ENCODE measurements at regions not wholly inside any gene's neighbourhood (a gene's known extent, or its start where the extent isn't known, plus 50 kb on each side); places are given as distances from the start of the nearest gene placed in this dataset.
"Not testable (repeated sequence)": the region's sequence is repeated elsewhere in the genome, so short reads cannot be mapped to it uniquely, and the experiment has no call there.

DNA sequence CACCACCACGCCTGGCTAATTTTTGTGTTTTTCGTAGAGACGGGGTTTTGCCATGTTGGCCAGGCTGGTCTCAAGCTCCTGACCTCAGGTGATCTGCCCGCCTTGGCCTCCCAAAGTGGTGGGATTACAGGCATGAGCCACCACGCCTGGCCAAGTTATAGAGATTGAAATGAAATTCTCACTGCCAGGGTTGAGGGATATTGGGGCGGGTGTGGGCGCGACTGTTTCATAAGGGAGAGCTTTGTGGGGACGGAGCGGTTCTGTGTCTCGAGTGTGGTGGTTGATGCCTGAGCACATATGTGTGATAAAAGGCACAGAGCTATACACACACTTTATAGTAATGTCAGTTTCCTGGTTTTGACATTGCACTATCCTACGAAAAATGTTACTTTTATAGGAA is 361.0 kb upstream of the HS6ST1 start:
- DNase-seq, result not testable (repeated sequence)

DNA sequence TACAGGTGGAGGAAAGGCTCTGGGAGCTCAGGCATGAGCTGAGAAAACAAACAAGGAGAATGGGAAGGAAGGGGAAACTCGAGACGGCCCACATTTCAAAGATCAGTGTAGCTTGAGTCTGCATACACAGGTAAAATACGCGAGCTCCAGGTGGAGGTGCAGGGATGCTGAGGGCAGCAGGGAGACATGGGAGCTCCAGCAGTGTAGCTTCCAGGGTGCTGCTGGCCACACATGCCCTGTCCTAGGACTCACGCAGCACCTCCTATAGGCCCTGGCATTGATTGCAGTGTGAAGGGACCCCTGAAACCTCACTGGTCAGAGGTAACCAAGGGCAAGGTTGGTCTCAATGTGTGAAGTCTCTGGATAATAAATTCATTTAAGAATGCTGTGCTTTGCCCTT is 362.8 kb upstream of the HS6ST1 start:
- DNase-seq, result no peak

DNA sequence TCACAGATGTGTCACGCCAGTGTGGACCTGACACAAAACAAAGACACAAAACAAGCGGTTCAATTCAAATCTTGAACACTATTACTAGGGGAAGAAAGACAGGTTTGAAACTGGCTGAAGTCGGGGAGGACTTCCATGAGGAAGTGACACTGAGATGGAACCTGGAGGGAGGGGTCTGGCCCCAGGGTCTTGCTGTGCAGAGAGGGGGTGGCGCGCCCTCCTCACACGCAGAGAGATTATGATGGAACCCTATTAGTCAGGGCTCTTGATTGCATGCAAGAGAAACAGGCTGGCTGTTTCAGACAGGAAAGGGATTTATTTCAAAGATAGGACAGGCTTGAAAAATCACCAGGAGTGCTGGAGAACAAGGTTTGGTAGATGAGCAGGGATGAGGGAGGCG is 363.6 kb upstream of the HS6ST1 start:
- DNase-seq, result no peak

DNA sequence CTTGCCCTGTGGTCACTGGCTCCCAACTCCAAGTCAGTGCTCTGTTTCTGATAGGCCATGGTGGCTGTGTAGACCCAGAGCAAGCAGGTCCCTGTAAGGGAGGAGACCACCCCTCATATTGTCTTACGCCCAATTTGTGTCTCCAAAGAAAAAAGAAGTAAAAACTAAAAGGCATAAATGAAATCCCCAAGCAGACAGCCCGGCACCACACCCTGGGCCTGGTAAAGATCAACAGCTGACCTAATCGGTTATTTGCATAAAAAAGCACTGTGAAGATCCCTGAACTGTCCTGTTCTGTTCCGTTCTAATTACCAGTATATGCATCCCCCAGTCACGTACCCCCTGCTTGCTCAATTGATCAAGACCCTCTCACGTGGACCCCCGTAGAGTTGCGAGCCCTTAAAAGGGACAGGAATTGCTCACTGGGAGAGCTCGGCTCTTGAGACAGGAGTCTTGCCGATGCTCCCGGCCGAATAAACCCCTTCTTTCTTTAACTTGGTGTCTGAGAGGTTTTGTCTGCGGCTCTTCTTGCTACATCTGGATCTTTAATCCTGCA is 364.1 kb upstream of the HS6ST1 start:
- DNase-seq, result no peak

DNA sequence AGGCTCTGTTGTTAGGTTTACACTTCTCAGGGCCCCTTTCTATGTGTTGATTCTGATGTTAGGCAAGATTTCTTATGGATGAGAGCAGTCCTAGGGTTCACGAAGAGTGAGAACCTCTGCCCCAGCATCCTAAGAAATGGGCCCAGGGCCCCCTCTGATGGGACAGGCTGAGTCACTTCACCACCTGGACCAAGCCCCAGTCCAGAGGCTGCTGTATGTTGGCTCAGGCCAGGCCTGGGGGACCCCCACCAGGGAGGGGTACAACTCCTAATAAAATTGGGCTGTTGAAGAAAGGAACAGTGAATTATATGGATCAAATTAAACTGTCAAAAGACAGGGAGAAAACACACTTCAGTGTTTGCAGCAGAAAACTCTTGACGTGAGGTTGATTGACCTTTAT is 365.9 kb upstream of the HS6ST1 start:
- no peak for DNase-seq

DNA sequence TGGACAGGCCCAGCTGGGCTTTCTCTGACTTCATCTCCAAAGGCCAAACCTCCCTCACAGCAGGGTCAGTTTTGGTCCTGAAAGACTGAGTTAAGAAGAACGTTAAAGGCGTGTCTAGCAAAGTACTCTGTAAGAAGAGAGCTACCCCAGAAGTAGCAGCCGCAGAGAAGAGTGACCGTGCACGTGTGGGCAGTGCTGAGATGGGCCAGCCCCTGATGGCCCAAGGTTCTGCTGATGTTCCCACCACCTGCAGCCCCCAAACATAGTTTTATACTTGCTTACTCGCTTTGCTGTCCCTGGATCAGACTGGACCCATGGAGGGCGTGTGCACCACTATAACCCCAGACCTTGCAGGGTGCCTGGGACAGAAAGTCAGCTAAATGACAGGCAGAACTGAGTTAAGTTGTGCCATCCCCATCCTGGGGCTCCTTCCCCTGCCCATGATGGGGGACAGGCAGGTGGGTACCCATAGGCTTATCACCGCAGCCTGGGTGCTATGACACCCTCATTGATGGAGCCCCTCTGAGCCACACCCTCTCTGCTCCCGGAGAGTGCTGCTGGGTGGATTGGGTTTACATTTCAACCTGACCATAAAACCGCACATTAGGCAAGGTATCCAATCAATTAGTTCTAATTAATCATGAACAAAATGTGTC is 367.3 kb upstream of the HS6ST1 start:
- no peak for DNase-seq

DNA sequence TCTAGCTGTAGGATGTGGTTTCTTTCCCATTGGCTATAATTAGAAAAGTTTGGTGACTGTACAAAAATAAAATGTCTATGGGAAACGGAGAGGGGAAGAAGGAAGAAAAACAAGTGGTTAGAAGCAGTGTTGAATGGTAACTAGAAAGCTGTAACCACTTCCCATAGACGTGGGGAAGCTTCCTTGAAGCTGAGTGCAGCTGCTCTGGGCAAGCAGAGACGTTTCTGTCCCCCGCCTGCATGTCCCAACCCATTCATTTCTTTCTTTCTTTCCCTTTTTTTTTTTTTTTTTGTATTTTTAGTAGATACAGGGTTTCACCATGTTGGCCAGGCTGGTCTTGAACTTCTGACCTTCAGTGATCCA is 367.8 kb upstream of the HS6ST1 start:
- DNase-seq, result no peak

DNA sequence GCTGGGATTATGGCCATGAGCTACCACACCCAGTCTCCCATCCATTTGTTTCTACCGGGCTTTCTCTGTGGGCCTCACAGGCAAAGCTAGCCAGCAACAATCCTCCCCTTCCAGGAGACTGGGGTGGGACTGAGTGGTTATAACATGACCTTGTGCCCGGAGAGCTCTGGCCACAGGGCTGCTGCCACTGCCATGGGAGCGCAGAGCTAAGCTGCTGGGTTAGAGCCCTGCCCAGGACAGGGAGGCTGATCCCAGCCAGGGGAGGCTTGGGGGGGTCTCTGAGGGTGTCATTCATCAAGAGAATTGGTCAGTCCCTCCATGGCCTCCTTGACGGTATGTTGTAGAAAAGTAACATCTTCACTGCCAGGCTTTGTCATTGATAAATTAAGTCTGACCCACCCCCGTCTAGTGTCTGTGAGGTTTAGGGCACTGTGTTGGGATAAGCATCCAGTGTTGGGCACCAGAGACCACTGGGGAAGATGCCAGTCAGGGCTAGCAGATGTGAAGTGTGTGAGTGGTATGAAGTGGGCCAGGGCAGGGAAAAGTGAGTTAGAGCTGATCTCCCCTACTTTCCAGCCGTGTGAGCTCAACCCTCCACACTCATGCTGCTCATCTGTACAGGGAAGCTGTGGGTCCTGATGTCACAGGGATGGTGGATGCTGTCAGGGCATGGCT is 368.4 kb upstream of the HS6ST1 start:
- DNase-seq, result no peak

DNA sequence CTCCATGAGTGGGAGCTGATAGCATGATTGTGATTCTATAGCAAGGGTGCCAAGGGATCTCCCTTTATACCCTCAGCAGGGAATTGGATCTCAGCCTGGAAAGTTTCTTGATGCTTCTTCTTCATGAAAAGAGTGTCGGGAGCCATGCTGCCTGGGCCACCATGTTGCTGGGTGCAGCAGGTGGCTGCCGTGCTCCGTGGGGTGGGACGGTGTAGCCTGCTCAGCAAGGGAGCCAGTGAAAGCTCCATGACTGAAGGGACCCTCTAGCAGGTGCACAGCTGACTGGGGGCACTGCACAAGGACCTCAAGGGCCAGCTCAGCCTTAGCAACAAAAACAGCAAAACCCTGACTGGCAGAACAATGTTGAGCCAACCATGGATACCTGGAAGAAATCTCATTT is 368.9 kb upstream of the HS6ST1 start:
- no peak for DNase-seq

DNA sequence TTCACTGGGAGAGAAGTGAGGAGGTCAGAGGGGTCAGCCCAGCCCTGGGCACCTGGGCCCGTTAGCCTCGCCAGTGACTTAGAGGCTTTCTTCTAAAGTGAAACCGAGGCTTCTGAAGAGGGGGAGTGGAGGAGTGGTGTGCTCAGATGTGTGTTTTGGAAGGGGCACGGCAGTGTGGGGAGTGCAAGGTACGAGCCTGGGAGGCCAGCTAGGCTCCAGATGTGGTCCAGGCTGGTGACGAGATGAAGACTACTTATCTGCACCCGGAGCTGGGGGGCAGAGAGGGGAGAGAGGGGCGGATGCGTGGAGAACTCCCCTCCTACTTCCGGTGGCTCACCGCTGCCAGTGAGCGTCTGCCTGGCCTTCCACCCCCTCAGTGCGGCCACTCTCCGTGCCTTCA is 371.3 kb upstream of the HS6ST1 start:
- DNase-seq, result no peak

DNA sequence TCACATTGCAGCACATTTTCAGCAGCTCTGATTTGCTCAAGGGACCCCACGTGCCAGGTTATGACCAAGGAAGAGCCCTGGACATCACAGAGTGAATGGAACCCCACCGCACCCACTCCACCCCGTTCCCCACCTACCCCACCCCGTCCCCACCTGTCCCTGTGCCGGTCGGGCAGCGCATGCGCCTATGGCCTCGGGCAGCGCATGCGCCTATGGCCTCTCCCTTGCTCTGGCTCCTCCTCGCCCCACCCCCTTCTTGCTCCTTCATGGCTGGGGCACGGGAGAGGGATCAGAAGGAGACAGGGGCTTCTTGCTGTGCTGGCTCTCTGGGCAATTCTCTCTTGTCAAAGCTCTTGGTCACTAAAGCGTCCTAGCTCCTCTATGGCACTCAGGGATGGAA is 371.8 kb upstream of the HS6ST1 start:
- no peak for DNase-seq

DNA sequence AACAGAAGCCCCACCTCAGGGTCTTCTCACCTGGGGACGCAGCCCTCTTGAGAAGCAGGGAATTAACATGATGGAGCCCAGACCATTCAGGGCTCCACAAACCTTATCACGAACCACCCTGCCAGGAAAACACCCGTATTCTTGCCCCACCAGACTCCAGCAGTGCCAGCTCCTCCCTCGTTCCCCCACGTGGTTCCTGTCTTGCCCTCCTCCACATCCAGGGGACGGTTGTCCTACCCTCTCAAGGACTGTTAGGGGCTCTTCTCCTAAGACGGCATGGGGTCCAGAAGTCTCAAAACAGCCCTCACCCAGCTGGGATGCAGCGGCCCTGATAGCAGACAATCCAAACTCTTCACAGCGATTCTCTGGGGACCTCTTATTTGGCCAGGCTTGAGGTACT is 372.2 kb upstream of the HS6ST1 start:
- no peak for DNase-seq

DNA sequence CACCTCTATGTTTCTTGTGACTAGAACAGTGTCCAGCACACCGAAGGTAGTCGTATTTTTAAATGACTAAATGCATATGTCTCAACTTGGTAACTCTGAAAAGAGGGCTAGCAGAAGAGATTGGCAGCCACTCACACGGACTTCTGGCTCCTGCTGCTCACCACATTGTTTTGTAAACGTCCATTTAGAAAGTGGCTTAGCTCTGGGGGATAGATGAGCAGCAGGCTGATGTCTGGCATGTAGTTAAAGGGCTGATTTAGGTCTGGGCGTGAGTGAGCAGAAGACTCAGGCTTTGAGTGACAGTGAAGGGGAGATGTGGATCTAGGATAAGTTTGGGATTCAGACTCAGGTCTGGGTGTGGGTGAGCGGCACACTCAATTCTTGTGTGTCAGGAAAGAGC is 372.9 kb upstream of the HS6ST1 start:
- no peak for DNase-seq

DNA sequence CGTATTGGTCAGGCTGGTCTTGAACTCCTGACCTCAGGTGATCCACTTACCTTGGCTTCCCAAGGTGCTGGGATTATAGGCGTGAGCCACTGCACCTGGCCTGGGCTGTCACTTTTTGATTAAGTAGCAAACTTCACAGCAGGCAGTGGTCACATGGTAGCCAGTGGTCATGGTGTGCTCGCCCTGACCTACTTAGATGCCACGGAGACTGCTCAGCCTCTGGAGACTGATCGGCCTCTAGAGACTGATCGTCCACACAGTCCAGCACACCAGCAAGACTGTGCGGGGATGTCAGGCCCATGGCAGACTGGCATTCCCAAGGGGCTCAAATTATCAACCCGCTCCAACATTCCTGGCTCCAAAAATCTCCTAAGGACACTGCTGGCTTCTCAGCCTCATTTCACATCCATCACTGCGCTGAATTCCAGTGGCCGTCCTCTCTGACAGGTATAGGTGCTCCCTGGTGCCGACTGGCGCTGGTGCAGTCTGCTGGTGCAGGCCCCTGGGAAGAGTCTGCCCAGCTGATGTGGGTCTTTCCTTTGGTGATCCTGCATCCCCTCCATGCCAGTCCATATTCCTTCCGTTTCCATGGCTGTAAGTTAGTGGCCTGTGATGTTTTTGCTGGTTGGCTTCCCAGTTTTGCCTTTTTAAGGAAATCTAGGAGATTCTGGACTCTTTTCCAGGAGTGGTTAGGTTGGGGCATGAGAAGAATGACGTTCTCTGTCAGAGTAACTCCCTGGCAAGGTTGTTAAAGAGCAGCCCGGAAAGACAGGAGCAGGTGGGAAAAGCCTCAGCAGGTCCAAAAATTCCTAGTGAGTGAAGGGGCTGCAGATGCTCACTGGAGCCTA is 374.5 kb upstream of the HS6ST1 start:
- no peak for DNase-seq

DNA sequence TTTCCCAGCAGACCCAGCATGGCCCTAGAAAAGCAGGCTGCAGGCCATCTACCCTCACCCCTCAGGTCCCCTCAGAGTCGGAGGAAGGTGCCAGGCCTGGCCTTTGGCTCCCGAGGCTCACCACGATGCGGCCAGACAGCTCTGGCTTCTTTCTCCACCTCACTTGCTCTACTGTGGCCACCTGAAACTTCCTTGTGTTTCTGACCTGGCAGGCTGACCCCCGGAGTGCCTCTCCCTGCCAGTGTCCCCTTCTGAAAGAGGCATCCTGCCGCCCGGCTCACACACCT is 375.0 kb upstream of the HS6ST1 start:
- no peak for DNase-seq

DNA sequence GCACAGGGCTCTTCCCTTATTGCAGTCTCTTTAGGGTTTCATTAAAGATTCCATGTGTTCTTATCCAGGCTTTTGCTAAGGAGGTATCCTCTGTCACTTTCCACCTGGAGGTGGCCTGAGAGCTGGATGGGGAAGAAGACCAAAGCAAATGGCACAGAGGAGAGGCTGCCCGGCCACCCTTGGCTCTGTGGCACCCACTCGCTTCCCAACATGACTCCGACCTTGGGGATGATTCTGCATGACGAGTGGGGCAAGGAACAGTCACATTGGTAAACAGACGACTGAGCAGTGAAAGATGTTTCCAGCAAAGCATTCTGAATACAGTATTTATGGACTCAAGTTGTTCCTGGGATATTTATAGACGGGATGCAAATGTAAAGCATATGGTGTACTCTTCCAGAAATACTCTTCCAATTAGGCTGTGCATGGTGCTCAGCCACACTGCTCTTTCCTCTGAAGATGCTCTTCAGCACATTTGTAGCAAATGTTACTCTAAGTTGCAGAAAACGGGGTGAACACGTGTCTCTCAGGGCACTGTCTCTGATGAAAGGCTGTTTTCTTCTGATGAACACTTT is 377.1 kb upstream of the HS6ST1 start:
- DNase-seq, result no peak

DNA sequence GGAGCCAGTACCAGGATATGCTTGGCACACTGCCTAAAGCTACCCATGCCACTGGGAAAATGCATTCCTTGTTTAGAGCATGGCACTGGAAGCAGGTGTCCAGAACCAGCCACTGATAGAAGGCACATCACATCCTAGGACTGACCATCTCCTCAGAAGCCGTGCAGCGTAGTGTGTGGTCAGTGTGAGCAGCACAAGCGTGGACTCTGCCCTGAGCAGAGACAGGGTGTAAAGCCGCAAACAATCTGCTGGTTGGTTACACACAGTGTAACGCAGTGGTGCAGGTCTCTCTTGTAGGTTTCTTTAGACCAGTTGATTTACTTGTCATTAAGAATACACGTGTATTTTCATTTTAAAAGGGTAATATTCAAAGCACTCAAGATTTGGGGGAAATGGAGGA is 377.8 kb upstream of the HS6ST1 start:
- DNase-seq, result no peak

DNA sequence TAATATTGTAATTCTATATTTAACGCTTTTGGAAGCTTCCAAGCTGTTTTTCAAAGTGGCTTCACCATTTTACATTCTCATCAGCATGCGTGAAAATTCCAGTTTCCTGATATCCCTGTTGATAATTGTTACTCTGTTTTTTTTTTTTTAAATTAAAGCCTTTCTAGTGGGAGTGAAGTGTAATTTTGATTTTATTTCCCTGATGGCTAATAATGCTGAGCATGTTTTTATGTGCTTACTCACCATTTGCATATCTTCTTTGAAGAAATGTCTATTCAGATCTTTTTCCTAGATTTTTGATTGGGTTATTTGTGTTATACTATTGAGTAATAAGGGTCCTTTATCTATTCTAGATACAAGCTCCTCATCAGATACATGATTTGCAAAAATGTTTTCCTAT is 382.8 kb upstream of the HS6ST1 start:
- DNase-seq, result no peak

DNA sequence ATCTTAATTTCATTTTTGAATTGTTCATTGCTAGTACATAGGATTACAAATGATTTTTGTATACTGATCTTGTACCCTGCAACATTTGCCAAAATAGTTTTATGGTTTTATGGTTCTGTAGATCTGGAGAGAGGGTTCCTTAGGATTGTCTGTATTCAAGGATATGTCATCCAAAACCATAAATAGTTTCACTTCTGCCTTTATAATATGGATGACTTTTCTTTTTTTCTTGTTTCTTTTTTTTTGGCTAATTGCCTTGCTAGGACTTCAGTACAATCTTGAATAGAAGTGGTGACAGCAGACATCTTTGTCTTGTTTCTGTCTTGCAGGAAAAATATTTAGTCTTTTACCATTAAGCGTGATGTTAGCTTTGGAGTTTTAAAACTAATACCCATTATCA is 383.9 kb upstream of the HS6ST1 start:
- DNase-seq, result no peak

DNA sequence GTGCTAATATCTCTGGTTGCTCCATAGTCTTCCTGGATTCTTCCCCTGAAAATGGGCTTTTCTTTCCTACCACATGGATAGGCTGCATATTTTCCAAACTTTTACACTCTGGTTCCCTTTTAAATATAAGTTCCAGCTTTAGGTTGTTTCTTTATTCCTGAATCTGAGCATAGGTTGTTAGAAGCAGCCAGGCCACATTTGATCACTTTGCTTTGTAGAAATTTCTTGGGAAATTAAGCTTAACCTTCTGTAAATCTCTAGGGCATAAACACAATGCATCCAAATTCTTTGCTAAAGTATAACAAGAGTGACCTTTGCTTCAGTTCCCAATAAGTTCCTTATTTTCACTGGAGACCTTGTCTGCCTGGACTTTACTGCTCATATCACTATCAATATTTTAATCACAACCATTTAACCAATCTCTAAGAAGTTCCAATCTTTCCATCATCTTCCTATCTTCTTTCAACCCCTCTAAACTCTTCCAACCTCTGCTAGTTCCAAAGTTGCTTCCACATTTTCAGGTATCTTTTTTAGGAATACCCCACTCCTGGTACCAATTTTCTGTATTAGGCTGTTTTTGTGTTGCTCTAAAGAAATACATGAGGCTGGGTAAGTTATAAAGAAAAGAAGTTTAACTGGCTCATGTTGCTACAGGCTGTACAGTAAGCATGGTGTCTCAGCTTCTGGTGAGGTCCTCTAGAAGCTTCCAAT is 389.6 kb upstream of the HS6ST1 start:
- no peak for DNase-seq

DNA sequence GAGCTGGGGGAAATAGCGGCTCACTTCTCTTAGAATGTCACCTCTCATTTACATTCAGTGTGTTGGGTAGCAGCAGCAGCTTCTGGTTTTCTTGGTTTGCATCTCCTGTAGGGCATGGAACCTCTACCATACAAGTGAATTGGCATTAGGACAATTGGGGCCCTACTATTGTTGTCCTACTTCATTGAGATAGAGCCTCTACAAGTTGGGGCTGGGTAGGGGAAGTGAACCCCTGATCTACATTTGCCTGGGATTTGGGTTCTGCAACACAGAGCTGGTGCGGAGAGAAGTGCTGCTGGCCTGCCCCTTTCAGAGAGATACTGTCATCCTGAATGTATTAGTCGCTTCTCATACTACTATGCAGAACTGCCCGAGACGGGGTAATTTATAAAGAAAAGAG is 391.6 kb upstream of the HS6ST1 start:
- DNase-seq, result no peak

DNA sequence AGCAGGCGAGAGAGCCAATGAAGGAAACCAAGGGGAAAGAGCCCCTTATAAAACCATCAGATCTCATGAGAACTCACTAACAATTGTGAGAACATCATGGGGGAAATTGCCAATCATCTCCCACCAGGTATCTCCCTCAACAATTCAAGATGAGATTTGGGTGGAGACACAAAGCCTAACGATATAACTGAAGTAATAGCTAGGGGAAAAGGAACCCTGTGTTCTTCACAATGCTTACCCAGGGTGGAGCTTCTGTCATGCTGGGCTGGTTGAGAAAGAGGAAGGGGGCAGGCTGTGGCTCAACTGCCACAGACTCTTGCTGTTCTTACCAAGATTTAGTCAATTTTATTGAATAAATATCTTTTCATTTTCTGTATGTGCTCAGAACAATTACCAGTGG is 392.1 kb upstream of the HS6ST1 start:
- no peak for DNase-seq

DNA sequence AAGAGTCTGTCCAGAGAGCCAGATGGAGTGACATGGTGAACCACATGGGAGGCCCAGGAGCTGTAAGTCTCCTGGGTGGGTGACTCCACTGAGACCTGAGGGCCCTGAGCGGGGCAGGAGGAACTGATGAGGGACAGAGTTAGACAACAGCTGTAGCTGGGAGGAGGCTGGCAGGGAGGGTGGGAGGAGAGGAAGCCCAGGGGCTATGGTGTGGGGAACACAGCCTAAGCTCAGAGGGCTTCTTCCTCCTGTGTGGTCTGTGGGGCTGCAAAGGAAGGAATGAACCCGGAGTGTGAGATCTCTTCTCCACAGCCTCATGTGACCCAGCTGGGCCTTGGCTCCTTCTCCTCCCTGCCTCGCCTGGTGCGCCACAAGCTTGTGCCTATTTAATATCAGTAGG is 395.6 kb upstream of the HS6ST1 start:
- DNase-seq, result no peak

All from T1000 (cell line).